ENCODE measurements at regions not wholly inside any gene's neighbourhood (a gene's known extent, or its start where the extent isn't known, plus 50 kb on each side); places are given as distances from the start of the nearest gene placed in this dataset.
A peak's percentile ranks its signal among the peaks of the same experiment; 100 is the strongest.

GRCh38 chr15:99507504-99508310 lies 58.1 kb upstream of the MEF2A start:
- H3K36me3 Mint-ChIP-seq (ENCODE audit: low read depth), result no peaks in the 10 kb centered on the region
- no peak overlapping the region for H3K4me3 Mint-ChIP-seq
- H3K27ac Mint-ChIP-seq, result no peak overlapping the region
- H3K9me3 Mint-ChIP-seq, result no peaks in the 10 kb centered on the region
- H3K4me1 Mint-ChIP-seq (ENCODE audit: low read depth), result peaks cover 81% of the 10 kb centered on the region
- no peaks in the 10 kb centered on the region for H3K27me3 Mint-ChIP-seq

- Mint-ChIP-seq H3K9me3 (no peaks in the 10 kb centered on the region), H3K27ac (no peak overlapping the region), H3K4me1 (ENCODE audit: low read depth) (peaks cover 81% of the 10 kb centered on the region), H3K27me3 (no peaks in the 10 kb centered on the region), H3K36me3 (ENCODE audit: low read depth) (no peaks in the 10 kb centered on the region), H3K4me3 (no peak overlapping the region)
Observed at GRCh38 chr15:99508311-99508645, 57.5 kb upstream of the MEF2A start.

GRCh38 chr15:99508852-99509251 lies 56.9 kb upstream of the MEF2A start:
- peaks cover 81% of the 10 kb centered on the region for H3K4me1 Mint-ChIP-seq (ENCODE audit: low read depth)
- no peaks in the 10 kb centered on the region for H3K9me3 Mint-ChIP-seq
- H3K4me3 Mint-ChIP-seq, result no peak overlapping the region
- H3K36me3 Mint-ChIP-seq (ENCODE audit: low read depth), result no peaks in the 10 kb centered on the region
- no peaks in the 10 kb centered on the region for H3K27me3 Mint-ChIP-seq
- no peak overlapping the region for H3K27ac Mint-ChIP-seq

GRCh38 chr15:99509686-99510461 lies 55.9 kb upstream of the MEF2A start:
- H3K4me1 Mint-ChIP-seq (ENCODE audit: low read depth), result peaks cover 81% of the 10 kb centered on the region
- peak overlapping the region; percentile 35 for H3K4me3 Mint-ChIP-seq
- peak overlapping the region; percentile 4 for H3K27ac Mint-ChIP-seq
- no peaks in the 10 kb centered on the region for H3K36me3 Mint-ChIP-seq (ENCODE audit: low read depth)
- no peaks in the 10 kb centered on the region for H3K9me3 Mint-ChIP-seq
- no peaks in the 10 kb centered on the region for H3K27me3 Mint-ChIP-seq

GRCh38 chr15:99511531-99511865 lies 54.3 kb upstream of the MEF2A start:
- peaks cover 82% of the 10 kb centered on the region for H3K4me1 Mint-ChIP-seq (ENCODE audit: low read depth)
- H3K9me3 Mint-ChIP-seq, result no peaks in the 10 kb centered on the region
- H3K27me3 Mint-ChIP-seq, result no peaks in the 10 kb centered on the region

GRCh38 chr15:99511866-99512661 lies 53.7 kb upstream of the MEF2A start:
- Mint-ChIP-seq H3K27ac (peak overlapping the region; percentile 70), H3K4me1 (ENCODE audit: low read depth) (peaks cover 78% of the 10 kb centered on the region), H3K36me3 (ENCODE audit: low read depth) (no peaks in the 10 kb centered on the region), H3K9me3 (no peaks in the 10 kb centered on the region), H3K27me3 (no peaks in the 10 kb centered on the region), H3K4me3 (peak overlapping the region; percentile 32)

More at GRCh38 chr15:99511531-99511865, 54.3 kb upstream of the MEF2A start:
- Mint-ChIP-seq H3K36me3 (ENCODE audit: low read depth) (no peaks in the 10 kb centered on the region), H3K4me3 (no peak overlapping the region), H3K27ac (no peak overlapping the region)

GRCh38 chr15:99514306-99514705 lies 51.5 kb upstream of the MEF2A start:
- Mint-ChIP-seq H3K9me3 (no peaks in the 10 kb centered on the region), H3K4me3 (no peak overlapping the region), H3K36me3 (ENCODE audit: low read depth) (no peaks in the 10 kb centered on the region), H3K4me1 (ENCODE audit: low read depth) (peaks cover 58% of the 10 kb centered on the region), H3K27ac (peak overlapping the region; percentile 75), H3K27me3 (no peaks in the 10 kb centered on the region)
